PC-3 (cell line): ENCODE measurements at regions not wholly inside any gene's neighbourhood (a gene's known extent, or its start where the extent isn't known, plus 50 kb on each side); places are given as distances from the start of the nearest gene placed in this dataset.

Experiments
- ATAC-seq: fragments of 200-7000 bp; cut with Tn5 transposase; 2 replicates; pipeline ENCODE4 v1.9.1; 2020; ENCODE audit warnings: mild to moderate bottlenecking, moderate library complexity
- BruUV-seq: library from RNA; stranded (reverse); fragments of 400-500 nt; replicated peaks from 2 replicates; lab custom pipeline; 2021; lab: Mats Ljungman, UMichigan
- CTCF ChIA-PET: fragments of 300-600 bp; sonication (Branson Sonifier 250); formaldehyde crosslinking; loops from one replicate; lab custom pipeline; 2022; ENCODE audit warnings: antibody characterized with exemption; lab: Charles Lee
- POLR2A ChIA-PET: fragments of 300-600 bp; sonication (Branson Sonifier 250); formaldehyde crosslinking; loops from one replicate; lab custom pipeline; 2022; ENCODE audit warnings: antibody characterized with exemption; ENCODE audit not compliant: unreplicated experiment; lab: Charles Lee
- DNase-seq: peaks from one replicate; pipeline ENCODE4 v3.0.0-alpha.2; 2015
- H2AFZ ChIP-seq: fragments of 300-600 bp; sonication (generic); 2 replicates; pipeline ENCODE4 v1.6.0; 2016; ENCODE audit warnings: antibody characterized with exemption, low read length
- H3F3A ChIP-seq: fragments of 300-600 bp; sonication (generic); one replicate; pipeline ENCODE4 v1.6.0; 2017; ENCODE audit warnings: antibody characterized with exemption, low read length, control low read depth, mild to moderate bottlenecking; ENCODE audit not compliant: unreplicated experiment
- H3K27ac ChIP-seq: fragments of 300-600 bp; sonication (generic); 2 replicates; pipeline ENCODE4 v1.5.1; 2016; ENCODE audit warnings: mild to moderate bottlenecking, low read length
- H3K27me3 ChIP-seq: fragments of 300-600 bp; sonication (generic); 2 replicates; pipeline ENCODE4 v1.6.1; 2016; ENCODE audit warnings: low read length, mixed read lengths
- H3K36me3 ChIP-seq: fragments of 300-600 bp; sonication (generic); 2 replicates; pipeline ENCODE4 v1.6.1; 2016; ENCODE audit warnings: low read depth, mixed run types, low read length, mixed read lengths
- H3K4me1 ChIP-seq: fragments of 300-600 bp; sonication (generic); 2 replicates; pipeline ENCODE4 v1.5.1; 2016; ENCODE audit warnings: low read length; ENCODE audit not compliant: insufficient read depth
- H3K4me2 ChIP-seq: fragments of 300-600 bp; sonication (generic); 2 replicates; pipeline ENCODE4 v1.6.0; 2016; ENCODE audit warnings: low read length
- H3K4me3 ChIP-seq: fragments of 300-600 bp; sonication (generic); 2 replicates; pipeline ENCODE4 v1.5.1; 2016; ENCODE audit warnings: mild to moderate bottlenecking, low read length, mixed read lengths
- H3K79me2 ChIP-seq: fragments of 300-600 bp; sonication (generic); 2 replicates; pipeline ENCODE4 v1.6.1; 2017; ENCODE audit warnings: low read length, mixed read lengths
- H3K9ac ChIP-seq: fragments of 300-600 bp; sonication (generic); 2 replicates; pipeline ENCODE4 v1.6.0; 2016; ENCODE audit warnings: mild to moderate bottlenecking, low read length
- H3K9me2 ChIP-seq: fragments of 300-600 bp; sonication (generic); replicated peaks from 2 replicates; pipeline ENCODE4 v1.6.1; 2016; ENCODE audit warnings: mixed run types, low read length, mixed read lengths
- H3K9me3 ChIP-seq: fragments of 300-600 bp; sonication (generic); 2 replicates; pipeline ENCODE4 v1.6.1; 2016; ENCODE audit warnings: low read length, mixed read lengths
- H4K20me1 ChIP-seq: fragments of 300-600 bp; sonication (generic); 2 replicates; pipeline ENCODE4 v1.6.1; 2016; ENCODE audit warnings: low read length, mixed read lengths
- EZH2 ChIP-seq: fragments of 300-600 bp; sonication (generic); IDR thresholded peaks from one replicate; pipeline ENCODE4 v1.6.1; 2017; ENCODE audit warnings: antibody characterized with exemption, mild to moderate bottlenecking, low read length; ENCODE audit not compliant: unreplicated experiment
- EZH2phosphoT487 ChIP-seq: fragments of 300-600 bp; sonication (generic); IDR thresholded peaks from 2 replicates; pipeline ENCODE4 v1.6.1; 2018; ENCODE audit warnings: mild to moderate bottlenecking, antibody characterized with exemption, low read length, borderline replicate concordance
- intact Hi-C: fragments of 100-400 bp; cut with micrococcal nuclease; formaldehyde crosslinking; loops from 2 replicates; pipeline ENCODE4 v1.9.0; 2023
- TF ChIP-seq, protein P1 (sequence below): fragments of 300-600 bp; sonication (generic); conservative IDR thresholded peaks from 2 replicates; pipeline ENCODE4 v1.5.1; 2017; ENCODE audit warnings: antibody characterized with exemption, low read depth, mild to moderate bottlenecking, low read length

DNA sequence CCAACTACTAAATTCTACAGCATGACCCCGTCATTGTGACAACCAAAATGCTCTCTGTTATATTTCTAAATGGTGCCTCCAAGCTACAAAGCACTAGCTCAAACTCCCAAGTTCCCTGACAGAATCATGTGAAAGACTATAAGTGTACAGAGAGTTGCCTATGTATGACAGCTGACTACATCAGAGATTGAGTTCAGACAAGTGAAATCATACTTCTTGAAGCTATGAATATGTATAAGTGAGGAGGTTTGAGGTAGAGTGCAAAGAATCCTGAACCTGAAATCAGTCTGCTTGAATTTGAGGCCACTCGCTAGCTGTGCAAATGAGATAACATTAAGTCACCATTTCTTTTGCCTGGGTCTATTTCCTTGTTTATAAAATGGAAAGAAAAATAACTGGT is 63.9 kb upstream of the TP63 start:
- CTCF ChIA-PET, result no interaction called here
- H3K4me1 ChIP-seq, result peaks cover 28% of the 10 kb centered on the region
- BruUV-seq, result no TSS peak
- H4K20me1 ChIP-seq, result no peaks in the 10 kb centered on the region
- H3K4me2 ChIP-seq, result no peak overlapping the region
- ATAC-seq (no peak), DNase-seq (no peak)
- H3K36me3 ChIP-seq, result no peaks in the 10 kb centered on the region
- no peaks in the 10 kb centered on the region for H3K9me3 ChIP-seq
- POLR2A ChIA-PET, result no interaction called here
- intact Hi-C loops, result no loop called here
- H3K4me3 ChIP-seq, result no peak overlapping the region
- H3K27ac ChIP-seq, result no peak overlapping the region
- H3K79me2 ChIP-seq, result no peaks in the 10 kb centered on the region
- H3K9ac ChIP-seq, result no peak overlapping the region
- H3F3A ChIP-seq, result peaks cover 8% of the 10 kb centered on the region
- H3K9me2 ChIP-seq, result no peaks in the 10 kb centered on the region
- TF ChIP-seq EZH2phosphoT487, result no peak
- TF ChIP-seq EZH2, result no peak
- TF ChIP-seq, protein P1, sequence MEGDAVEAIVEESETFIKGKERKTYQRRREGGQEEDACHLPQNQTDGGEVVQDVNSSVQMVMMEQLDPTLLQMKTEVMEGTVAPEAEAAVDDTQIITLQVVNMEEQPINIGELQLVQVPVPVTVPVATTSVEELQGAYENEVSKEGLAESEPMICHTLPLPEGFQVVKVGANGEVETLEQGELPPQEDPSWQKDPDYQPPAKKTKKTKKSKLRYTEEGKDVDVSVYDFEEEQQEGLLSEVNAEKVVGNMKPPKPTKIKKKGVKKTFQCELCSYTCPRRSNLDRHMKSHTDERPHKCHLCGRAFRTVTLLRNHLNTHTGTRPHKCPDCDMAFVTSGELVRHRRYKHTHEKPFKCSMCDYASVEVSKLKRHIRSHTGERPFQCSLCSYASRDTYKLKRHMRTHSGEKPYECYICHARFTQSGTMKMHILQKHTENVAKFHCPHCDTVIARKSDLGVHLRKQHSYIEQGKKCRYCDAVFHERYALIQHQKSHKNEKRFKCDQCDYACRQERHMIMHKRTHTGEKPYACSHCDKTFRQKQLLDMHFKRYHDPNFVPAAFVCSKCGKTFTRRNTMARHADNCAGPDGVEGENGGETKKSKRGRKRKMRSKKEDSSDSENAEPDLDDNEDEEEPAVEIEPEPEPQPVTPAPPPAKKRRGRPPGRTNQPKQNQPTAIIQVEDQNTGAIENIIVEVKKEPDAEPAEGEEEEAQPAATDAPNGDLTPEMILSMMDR, result no peak
- H3K27me3 ChIP-seq, result no peaks in the 10 kb centered on the region
- no peak overlapping the region for H2AFZ ChIP-seq

DNA sequence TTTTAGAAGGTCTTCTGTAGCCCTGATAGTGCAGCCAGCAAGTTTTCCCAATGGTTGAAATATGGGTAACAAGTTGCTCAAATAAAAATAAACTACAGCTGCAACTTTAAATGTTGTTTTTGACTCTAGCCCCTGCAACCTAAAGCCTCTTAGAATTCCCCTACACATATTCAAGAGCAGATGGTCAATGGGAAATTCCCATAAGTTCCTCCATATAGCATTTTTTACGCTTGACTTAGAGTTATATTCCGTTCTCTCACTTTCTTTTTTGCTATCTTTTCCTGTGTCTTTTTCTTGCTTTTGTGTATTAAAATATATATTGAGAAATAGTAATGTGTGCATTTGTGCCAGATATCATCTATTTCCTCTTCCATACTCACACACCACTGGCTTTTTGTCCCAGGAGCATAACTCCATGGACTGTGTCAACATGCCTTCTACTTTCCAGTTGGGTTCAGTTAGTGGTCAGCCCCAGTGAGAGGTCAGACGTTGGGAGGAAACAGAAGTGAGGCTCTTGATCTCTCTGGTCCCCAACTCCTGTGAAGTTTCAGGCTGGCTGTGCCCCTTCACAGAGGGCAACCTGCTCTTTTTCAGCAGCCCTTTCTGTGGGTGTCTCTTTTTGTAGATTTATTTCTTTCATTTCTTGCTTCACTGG is 63.3 kb upstream of the TP63 start:
- no peaks in the 10 kb centered on the region for H4K20me1 ChIP-seq
- H3K9me3 ChIP-seq, result no peaks in the 10 kb centered on the region
- no TSS peak for BruUV-seq
- ChIA-PET POLR2A (no interaction called here), CTCF (no interaction called here)
- no peak for DNase-seq
- H3K4me3 ChIP-seq, result no peak overlapping the region
- no peak overlapping the region for H3K27ac ChIP-seq
- ATAC-seq, result no peak
- no peak overlapping the region for H2AFZ ChIP-seq
- H3K9ac ChIP-seq, result no peak overlapping the region
- peaks cover 3% of the 10 kb centered on the region for H3F3A ChIP-seq
- no peaks in the 10 kb centered on the region for H3K27me3 ChIP-seq
- intact Hi-C loops, result no loop called here
- H3K9me2 ChIP-seq, result no peaks in the 10 kb centered on the region
- no peaks in the 10 kb centered on the region for H3K79me2 ChIP-seq
- H3K36me3 ChIP-seq, result no peaks in the 10 kb centered on the region
- TF ChIP-seq EZH2 (no peak), EZH2phosphoT487 (no peak)
- TF ChIP-seq, protein P1, result no peak
- H3K4me2 ChIP-seq, result no peak overlapping the region
- peaks cover 29% of the 10 kb centered on the region for H3K4me1 ChIP-seq

DNA sequence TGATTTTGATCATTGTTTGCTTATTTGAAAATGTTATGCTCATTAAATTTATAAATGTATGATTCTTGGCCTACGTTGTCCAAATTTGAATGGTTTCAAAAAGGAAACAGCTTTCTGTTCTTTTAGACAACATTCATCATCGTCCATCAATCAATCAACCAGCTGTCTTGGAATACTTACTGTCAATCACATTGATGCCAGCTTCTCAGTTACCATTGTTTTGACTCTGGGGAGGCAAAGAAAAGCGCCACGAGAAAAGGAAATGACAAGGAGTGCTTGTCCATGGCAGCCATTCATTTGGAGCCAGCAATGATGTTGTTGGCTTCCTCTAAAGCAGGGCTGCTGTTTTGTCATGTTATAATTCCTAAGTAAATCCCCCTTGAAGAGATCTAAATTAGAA is 62.2 kb upstream of the TP63 start:
- intact Hi-C loops, result no loop called here
- ChIA-PET POLR2A (no interaction called here), CTCF (no interaction called here)
- no TSS peak for BruUV-seq
- H3K4me1 ChIP-seq, result peaks cover 21% of the 10 kb centered on the region
- no peaks in the 10 kb centered on the region for H3F3A ChIP-seq
- H3K9me2 ChIP-seq, result no peaks in the 10 kb centered on the region
- ATAC-seq, result no peak
- H4K20me1 ChIP-seq, result no peaks in the 10 kb centered on the region
- H2AFZ ChIP-seq, result no peak overlapping the region
- no peak overlapping the region for H3K9ac ChIP-seq
- no peak overlapping the region for H3K4me2 ChIP-seq
- TF ChIP-seq EZH2phosphoT487, result no peak
- TF ChIP-seq EZH2, result no peak
- TF ChIP-seq, protein P1, result no peak
- no peak for DNase-seq
- H3K27ac ChIP-seq, result no peak overlapping the region
- H3K4me3 ChIP-seq, result no peak overlapping the region
- no peaks in the 10 kb centered on the region for H3K27me3 ChIP-seq
- no peaks in the 10 kb centered on the region for H3K36me3 ChIP-seq
- H3K9me3 ChIP-seq, result no peaks in the 10 kb centered on the region
- no peaks in the 10 kb centered on the region for H3K79me2 ChIP-seq
